OCI-LY3 (cell line): ENCODE measurements at regions not wholly inside any gene's neighbourhood (a gene's known extent, or its start where the extent isn't known, plus 50 kb on each side); places are given as distances from the start of the nearest gene placed in this dataset.

Experiments used
- CTCF ChIP-seq: fragments of 200-600, 300-600 bp; sonication (generic); IDR thresholded peaks from 2 replicates; pipeline ENCODE4 v1.5.1; 2014; ENCODE audit warnings: antibody characterized with exemption, low read length, low read depth
- EZH2phosphoT487 ChIP-seq: fragments of 200-600 bp; shearing (Covaris generic); IDR thresholded peaks from 2 replicates; pipeline ENCODE4 v1.6.1; 2018; ENCODE audit warnings: antibody characterized with exemption, mixed run types, low read depth

GRCh38 chr14:106309423-106309822 is 783.0 kb downstream of the TMEM121 start:
- TF ChIP-seq CTCF (no peak), EZH2phosphoT487 (no peak)
